CD4-positive, alpha-beta T cell treated with Interleukin-15 for 1 hour (primary cell): ENCODE measurements at regions not wholly inside any gene's neighbourhood (a gene's known extent, or its start where the extent isn't known, plus 50 kb on each side); places are given as distances from the start of the nearest gene placed in this dataset.
"Not testable (repeated sequence)": the region's sequence is repeated elsewhere in the genome, so short reads cannot be mapped to it uniquely, and the experiment has no call there.

Experiments used
- DNase-seq: peaks from one replicate; pipeline ENCODE4 v3.0.0-alpha.2; 2020

- no peak for DNase-seq
These were observed 165.7 kb downstream of the ERMARD start for GRCh38 chr6:169917153-169917552.

GRCh38 chr6:169915769-169916550 is 164.5 kb downstream of the ERMARD start:
- DNase-seq = no peak

GRCh38 chr6:169913745-169914144 is 162.3 kb downstream of the ERMARD start:
- not testable (repeated sequence) for DNase-seq

DNA sequence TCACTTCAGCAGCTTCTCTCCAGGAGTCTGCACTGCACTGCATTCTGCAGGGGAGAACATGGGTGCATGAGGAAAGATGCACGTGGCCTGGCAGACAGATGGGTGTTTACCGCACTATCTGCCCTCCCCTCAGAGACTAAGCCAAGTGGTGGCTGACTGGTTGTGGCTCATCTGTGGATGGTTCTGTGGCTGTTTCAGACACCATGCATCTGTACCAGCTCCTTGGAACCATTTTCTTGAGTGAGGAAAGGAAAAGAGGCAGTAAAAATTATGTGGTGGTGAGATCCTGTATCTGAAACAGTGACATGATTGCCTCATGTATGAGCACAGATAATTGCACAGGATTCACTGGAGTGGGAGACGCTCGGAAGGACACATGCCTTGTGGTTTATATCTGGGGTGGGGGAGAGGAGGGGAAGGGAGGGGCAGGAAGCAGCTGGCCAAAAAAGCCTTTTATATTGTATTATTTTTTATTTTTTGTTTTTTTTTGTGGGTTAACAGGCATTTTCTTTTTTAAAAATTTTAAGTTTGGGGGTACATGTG is 161.7 kb downstream of the ERMARD start:
- no peak for DNase-seq

DNA sequence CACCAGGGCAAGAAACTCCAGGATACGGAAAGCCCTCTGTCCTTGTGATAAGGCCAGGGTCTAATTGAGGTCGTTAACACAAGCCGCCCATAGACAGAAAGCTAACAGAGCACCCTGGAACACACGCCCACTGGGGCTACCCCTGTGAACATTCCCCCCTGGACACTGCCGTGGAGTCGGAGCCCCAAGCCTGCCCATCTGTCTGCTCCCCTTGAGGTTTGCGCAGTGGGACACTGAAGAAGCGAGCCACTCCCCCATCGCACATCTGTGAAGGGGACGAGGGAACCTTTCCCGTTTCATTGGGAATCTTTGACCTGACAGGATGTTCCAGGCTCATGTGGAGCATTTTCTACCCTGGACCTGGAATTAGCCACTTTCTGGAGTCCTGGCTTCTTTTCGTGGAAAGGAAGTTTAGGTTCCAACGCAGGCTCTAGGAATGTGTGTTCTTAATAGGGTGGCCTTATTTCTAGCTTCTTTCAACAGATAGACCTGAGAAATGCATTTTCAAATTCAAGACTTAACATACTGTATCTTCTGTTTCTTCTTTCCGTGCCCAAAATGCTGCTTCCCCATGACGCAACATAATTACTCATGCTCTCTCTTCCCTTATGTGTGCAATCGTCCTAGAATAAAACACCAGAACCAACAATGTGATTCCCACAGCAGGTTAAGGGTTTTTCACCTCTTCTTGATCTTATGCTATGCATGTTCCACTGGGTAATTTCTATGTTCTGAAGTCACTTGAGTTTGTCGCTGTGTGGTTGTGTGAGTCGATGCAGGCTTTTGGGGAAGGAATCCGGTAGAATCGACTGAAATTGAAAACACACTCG is 161.1 kb downstream of the ERMARD start:
- no peak for DNase-seq

- no peak for DNase-seq
These were observed 160.1 kb downstream of the ERMARD start for GRCh38 chr6:169911264-169912263.

GRCh38 chr6:169909113-169909512 is 157.7 kb downstream of the ERMARD start:
- DNase-seq = no peak

GRCh38 chr6:169908403-169908933 is 157.0 kb downstream of the ERMARD start:
- no peak for DNase-seq

DNA sequence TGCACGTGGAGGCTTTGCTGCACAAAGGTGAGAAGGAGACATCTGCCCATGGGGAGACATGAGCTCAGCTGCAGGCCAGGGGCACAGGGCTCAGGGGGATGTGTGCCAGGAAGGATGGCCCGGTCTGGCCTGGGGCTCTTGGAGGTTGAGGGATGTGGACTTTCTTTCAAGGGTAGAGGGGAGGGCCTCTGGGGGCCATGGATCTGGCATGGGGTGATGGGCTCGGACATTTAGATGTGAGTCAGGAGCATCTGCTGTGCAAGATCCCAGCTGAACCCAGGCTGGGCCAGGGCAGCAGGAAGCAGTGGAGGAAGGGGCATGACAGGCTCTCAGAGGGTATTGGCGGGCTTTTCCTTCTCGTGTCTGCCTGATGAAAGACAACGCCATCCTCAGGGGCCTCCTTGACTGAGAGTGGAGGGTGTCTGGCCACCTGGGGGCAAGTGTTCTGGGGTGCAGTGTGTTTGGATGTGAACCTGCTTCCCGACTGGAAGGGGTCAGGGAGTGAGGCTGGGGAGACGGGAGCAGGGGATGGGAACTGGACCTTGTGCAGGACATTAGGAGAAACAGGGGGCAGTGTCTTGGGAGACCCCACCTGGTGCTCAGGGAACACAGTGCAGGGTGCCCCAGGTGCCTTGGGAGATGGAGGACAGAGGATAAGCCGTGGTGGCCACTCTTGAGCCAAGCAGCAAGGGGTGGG is 156.1 kb downstream of the ERMARD start:
- DNase-seq = no peak

- DNase-seq = no peak
These were observed 155.4 kb downstream of the ERMARD start for GRCh38 chr6:169906688-169907418.

DNA sequence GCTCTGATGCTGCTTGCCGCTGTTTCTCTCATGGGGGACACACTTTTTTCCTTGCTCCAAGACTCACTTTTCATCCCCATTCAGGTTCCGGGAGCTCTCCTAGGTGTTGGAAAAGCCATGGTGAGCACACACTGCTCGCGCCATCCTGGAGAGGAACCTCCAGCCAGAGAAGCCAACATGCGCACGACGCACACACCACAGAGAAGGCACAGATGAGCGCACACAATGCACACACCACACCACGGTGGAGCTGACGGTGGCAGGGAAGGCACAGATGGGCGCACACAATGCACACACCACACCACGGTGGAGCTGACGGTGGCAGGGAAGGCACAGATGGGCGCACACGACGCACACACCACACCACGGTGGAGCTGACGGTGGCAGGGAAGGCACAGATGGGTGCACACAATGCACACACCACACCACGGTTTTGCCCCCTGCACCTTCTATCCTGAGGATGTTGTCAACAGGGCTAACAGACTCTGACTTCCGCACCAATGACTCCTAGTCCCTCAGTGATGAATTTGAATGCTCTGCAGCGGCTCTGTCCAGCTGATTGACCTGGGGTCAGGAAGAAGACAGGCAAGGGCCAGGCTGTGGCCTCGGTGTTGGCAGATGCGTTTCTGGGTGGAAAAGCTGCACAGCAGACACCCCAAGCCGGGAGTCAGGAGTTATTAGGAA is 154.7 kb downstream of the ERMARD start:
- DNase-seq = no peak

- DNase-seq = no peak
These were observed 153.8 kb downstream of the ERMARD start for GRCh38 chr6:169905041-169905807.

- DNase-seq = no peak
These were observed 152.9 kb downstream of the ERMARD start for GRCh38 chr6:169904051-169904922.

DNA sequence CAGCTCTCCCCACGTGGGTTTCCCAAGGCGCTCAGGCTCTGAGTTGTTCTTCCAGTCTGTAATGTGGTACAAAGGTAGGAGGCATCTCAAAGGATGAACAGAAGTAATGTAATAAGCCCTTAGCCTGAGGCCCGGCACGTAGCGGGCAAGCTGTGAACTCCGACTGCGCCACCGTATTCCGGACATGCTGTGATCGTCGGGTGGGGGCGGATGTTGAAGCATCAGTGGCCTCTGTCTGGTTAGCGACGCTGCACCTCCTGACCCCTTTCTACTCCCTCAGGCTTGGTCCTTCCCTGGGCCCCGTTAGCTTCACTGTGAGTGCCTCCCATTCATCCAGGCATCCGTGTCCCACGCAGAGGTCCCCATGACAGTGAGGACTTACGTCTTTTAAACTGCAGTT is 151.7 kb downstream of the ERMARD start:
- DNase-seq = no peak

DNA sequence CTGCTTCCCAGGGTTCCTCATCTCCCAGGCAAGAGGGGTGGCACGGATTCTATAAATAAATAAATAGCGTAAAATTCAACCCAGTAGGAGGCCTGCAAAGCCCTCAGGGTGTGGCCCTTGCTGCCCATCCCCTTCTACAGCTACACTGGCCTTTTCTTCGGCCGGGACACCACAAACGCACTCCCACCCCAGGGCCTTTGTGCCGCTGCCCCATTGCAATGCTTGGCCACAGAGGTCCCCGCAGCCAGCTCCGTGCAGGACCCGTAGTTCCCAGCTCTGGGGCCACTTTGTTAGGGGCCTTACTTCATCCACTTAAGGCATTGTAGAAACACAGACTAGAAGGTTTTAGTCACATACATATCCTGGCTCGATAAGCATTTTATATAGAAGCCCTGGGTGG is 151.2 kb downstream of the ERMARD start:
- DNase-seq = no peak

- DNase-seq = no peak
These were observed 150.6 kb downstream of the ERMARD start for GRCh38 chr6:169902070-169902469.

DNA sequence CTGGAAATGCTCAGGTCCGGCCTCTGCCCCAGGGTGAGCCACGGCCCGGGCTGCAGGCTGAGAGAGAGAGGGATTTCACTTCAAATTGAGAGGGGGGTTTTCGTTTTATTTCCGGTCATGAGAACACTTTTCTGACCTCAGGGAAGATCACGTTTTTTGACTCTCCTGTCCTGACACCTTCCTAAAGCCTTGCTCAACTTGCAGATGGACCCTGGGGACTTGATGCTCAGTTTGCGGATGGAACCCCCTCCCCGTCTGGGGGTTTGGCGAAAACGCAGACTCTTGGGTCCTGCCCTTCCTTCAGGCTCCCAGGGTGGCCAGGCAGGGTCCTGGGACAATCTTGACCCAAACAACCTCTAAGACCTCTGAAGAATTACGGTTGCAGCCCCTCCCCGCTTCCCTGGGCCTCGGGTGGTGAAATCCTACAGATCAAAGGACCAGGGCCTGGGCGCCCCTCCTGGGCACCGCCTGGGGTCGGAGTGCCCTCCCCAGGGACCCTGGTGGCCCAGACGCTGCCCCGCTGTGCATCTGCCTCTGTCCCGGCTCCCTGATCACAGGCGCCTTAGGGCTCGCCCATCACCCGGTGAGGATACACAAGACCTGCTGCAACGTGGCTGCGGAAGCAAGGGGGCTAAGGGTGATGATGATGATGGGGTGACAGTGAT is 148.2 kb downstream of the ERMARD start:
- DNase-seq = no peak
